Panc1 (cell line): ENCODE measurements at regions not wholly inside any gene's neighbourhood (a gene's known extent, or its start where the extent isn't known, plus 50 kb on each side); places are given as distances from the start of the nearest gene placed in this dataset.

Experiments used
- ATAC-seq: fragments of 200-7000 bp; cut with Tn5 transposase; 2 replicates; pipeline ENCODE4 v1.9.1; 2020; ENCODE audit warnings: mild to moderate bottlenecking, moderate library complexity
- BruUV-seq: library from RNA; stranded (reverse); fragments of 400-500 nt; replicated peaks from 2 replicates; lab custom pipeline; 2021; lab: Mats Ljungman, UMichigan
- CTCF ChIA-PET: fragments of 300-600 bp; sonication (Branson Sonifier 250); formaldehyde crosslinking; loops from one replicate; lab custom pipeline; 2022; ENCODE audit warnings: antibody characterized with exemption; lab: Charles Lee
- POLR2A ChIA-PET: fragments of 300-600 bp; sonication (Branson Sonifier 250); formaldehyde crosslinking; loops from one replicate; lab custom pipeline; 2022; ENCODE audit warnings: antibody characterized with exemption; lab: Charles Lee
- DNase-seq: peaks from one replicate; pipeline ENCODE4 v3.0.0-alpha.2; 2010; ENCODE audit warnings: low read depth, low spot score
- H3K27ac ChIP-seq: 2 replicates; pipeline ENCODE4 v1.5.1; 2011; ENCODE audit warnings: mild to moderate bottlenecking, low read length, inconsistent platforms
- H3K27me3 ChIP-seq: fragments of 200-500 bp; sonication (Bioruptor generic); 2 replicates; pipeline ENCODE4 v1.6.0; 2014; ENCODE audit warnings: low read length, inconsistent platforms; ENCODE audit not compliant: control insufficient read depth, insufficient read depth
- H3K36me3 ChIP-seq: fragments of 200-500 bp; sonication (Bioruptor generic); 2 replicates; pipeline ENCODE4 v1.5.1; 2014; ENCODE audit warnings: inconsistent platforms, mild to moderate bottlenecking, low read length, moderate library complexity; ENCODE audit not compliant: control insufficient read depth, insufficient read depth
- H3K4me1 ChIP-seq: 2 replicates; pipeline ENCODE4 v1.5.1; 2011; ENCODE audit warnings: inconsistent platforms, mild to moderate bottlenecking, low read length, moderate library complexity; ENCODE audit not compliant: control insufficient read depth, insufficient read depth
- H3K4me3 ChIP-seq, 2 experiments: 2 replicates each; pipeline ENCODE4 v1.5.1; 2011 to 2012; ENCODE audit warnings: low read depth in 2 of 2, low read length in 2 of 2, mild to moderate bottlenecking in 2 of 2, inconsistent platforms in 1 of 2, moderate library complexity in 1 of 2
- H3K9me3 ChIP-seq: fragments of 200-500 bp; sonication (Bioruptor generic); 2 replicates; pipeline ENCODE4 v1.5.1; 2014; ENCODE audit warnings: low read depth, mild to moderate bottlenecking, inconsistent platforms, low read length, moderate library complexity; ENCODE audit not compliant: control insufficient read depth, insufficient read depth
- CTCF ChIP-seq: fragments of 450-650 bp; IDR thresholded peaks from 2 replicates; pipeline ENCODE4 v1.5.1; 2017; ENCODE audit warnings: mild to moderate bottlenecking
- POLR2AphosphoS5 ChIP-seq: IDR thresholded peaks from 2 replicates; pipeline ENCODE4 v1.6.1; 2012; ENCODE audit warnings: mild to moderate bottlenecking, low read depth, low read length, moderate library complexity
- REST ChIP-seq, 2 experiments: IDR thresholded peaks; 2 replicates each; pipeline ENCODE4 v1.6.1; 2011 to 2012; ENCODE audit warnings: low read depth in 2 of 2, control low read depth in 1 of 2, low read length in 1 of 2, mild to moderate bottlenecking in 1 of 2, moderate library complexity in 1 of 2; ENCODE audit not compliant: insufficient read depth in 1 of 2
- SIN3A ChIP-seq: IDR thresholded peaks from 2 replicates; pipeline ENCODE4 v1.6.1; 2012; ENCODE audit warnings: low read depth, mild to moderate bottlenecking, low read length, moderate library complexity, borderline replicate concordance; ENCODE audit not compliant: insufficient read depth
- TCF7L2 ChIP-seq: IDR thresholded peaks from 2 replicates; pipeline ENCODE4 v1.6.1; 2011; ENCODE audit warnings: mild to moderate bottlenecking, low read depth, low read length, inconsistent platforms
- in situ Hi-C: cut with HindIII; loops from 2 replicates; pipeline ENCODE4 v1.10.0; 2016; ENCODE audit warnings: low sequenced_read_pairs, low pct_unique_long_range_greater_than_20kb
- intact Hi-C: fragments of 100-400 bp; cut with micrococcal nuclease; formaldehyde crosslinking; loops from one replicate; pipeline ENCODE4 v1.10.0; 2022; ENCODE audit not compliant: unreplicated experiment

- DNase-seq: no peak
- CTCF ChIA-PET: no interaction called here
- POLR2A ChIA-PET: no interaction called here
- TF ChIP-seq POLR2AphosphoS5 (no peak), SIN3A (no peak), REST (IDR thresholded peaks at IDR 0.05; ENCODE audit: insufficient read depth in 1 of 2, low read depth in 2 of 2, low read length in 1 of 2) (no peak), TCF7L2 (no peak), CTCF (no peak)
- Histone ChIP-seq H3K9me3 (no peaks in the 10 kb centered on the region), H3K36me3 (no peaks in the 10 kb centered on the region), H3K27me3 (no peaks in the 10 kb centered on the region), H3K4me1 (no peaks in the 10 kb centered on the region), H3K27ac (no peak overlapping the region), H3K4me3 (no peak overlapping the region)
- intact Hi-C loops (no loop called here), in situ Hi-C loops (no loop called here)
- no TSS peak for BruUV-seq
- ATAC-seq: no peak
Observed at GRCh38 chr12:94033101-94033500, 115.3 kb upstream of the PLXNC1 start.

- CTCF ChIA-PET: no interaction called here
- POLR2A ChIA-PET: no interaction called here
- no peaks in the 10 kb centered on the region for H3K4me1 ChIP-seq
- no peak for DNase-seq
- no peaks in the 10 kb centered on the region for H3K27me3 ChIP-seq
- no TSS peak for BruUV-seq
- H3K9me3 ChIP-seq: no peaks in the 10 kb centered on the region
- H3K4me3 ChIP-seq: no peak overlapping the region
- TF ChIP-seq POLR2AphosphoS5 (no peak), CTCF (no peak), SIN3A (no peak), REST (IDR thresholded peaks at IDR 0.05; ENCODE audit: insufficient read depth in 1 of 2, low read depth in 2 of 2, low read length in 1 of 2) (no peak), TCF7L2 (no peak)
- no peak for ATAC-seq
- intact Hi-C loops (no loop called here), in situ Hi-C loops (no loop called here)
- H3K27ac ChIP-seq: no peak overlapping the region
- H3K36me3 ChIP-seq: no peaks in the 10 kb centered on the region
Observed at GRCh38 chr12:94033784-94034183, 114.6 kb upstream of the PLXNC1 start.
